Kasumi-1 (cell line): ENCODE measurements at regions not wholly inside any gene's neighbourhood (a gene's known extent, or its start where the extent isn't known, plus 50 kb on each side); places are given as distances from the start of the nearest gene placed in this dataset.

Experiments
- DNase-seq, 2 experiments: peaks; one replicate each; lab custom pipeline; 2025; lab: John Stamatoyannopoulos, UW

- no peak for DNase-seq
These were observed 233.0 kb upstream of the PRR20A start for GRCh38 chr13:56907766-56908165.

- no peak for DNase-seq
These were observed 230.7 kb upstream of the PRR20A start for GRCh38 chr13:56909896-56910600.

- no peak for DNase-seq
These were observed 222.8 kb upstream of the PRR20A start for GRCh38 chr13:56917966-56918365.

GRCh38 chr13:56923626-56924140 is 217.0 kb upstream of the PRR20A start:
- DNase-seq = no peak

GRCh38 chr13:56924401-56924800 is 216.3 kb upstream of the PRR20A start:
- no peak for DNase-seq

GRCh38 chr13:56932104-56932503 is 208.6 kb upstream of the PRR20A start:
- no peak for DNase-seq

- no peak for DNase-seq
These were observed 186.8 kb upstream of the PRR20A start for GRCh38 chr13:56953965-56954364.

GRCh38 chr13:56975647-56976046 is 165.1 kb upstream of the PRR20A start:
- DNase-seq = no peak

- DNase-seq = no peak
These were observed 159.9 kb upstream of the PRR20A start for GRCh38 chr13:56980856-56981255.

GRCh38 chr13:56986121-56986520 is 154.6 kb upstream of the PRR20A start:
- DNase-seq = no peak

GRCh38 chr13:56988543-56988942 is 152.2 kb upstream of the PRR20A start:
- DNase-seq = peak in 1 of 2 experiments; percentile 11

GRCh38 chr13:57003682-57004081 is 137.0 kb upstream of the PRR20A start:
- DNase-seq = no peak

- no peak for DNase-seq
These were observed 123.4 kb upstream of the PRR20A start for GRCh38 chr13:57017357-57017756.

GRCh38 chr13:57018915-57019314 is 121.8 kb upstream of the PRR20A start:
- DNase-seq = no peak

GRCh38 chr13:57030671-57031070 is 110.0 kb upstream of the PRR20A start:
- no peak for DNase-seq

- no peak for DNase-seq
These were observed 104.4 kb upstream of the PRR20A start for GRCh38 chr13:57036290-57036689.

- DNase-seq = no peak
These were observed 95.8 kb upstream of the PRR20A start for GRCh38 chr13:57044910-57045309.

GRCh38 chr13:57045826-57046546 is 94.7 kb upstream of the PRR20A start:
- DNase-seq = no peak

- DNase-seq = no peak
These were observed 84.0 kb upstream of the PRR20A start for GRCh38 chr13:57056601-57057180.

GRCh38 chr13:57063007-57063406 is 77.7 kb upstream of the PRR20A start:
- DNase-seq = no peak

- DNase-seq = no peak
These were observed 66.7 kb upstream of the PRR20A start for GRCh38 chr13:57073983-57074382.

- no peak for DNase-seq
These were observed 65.1 kb upstream of the PRR20A start for GRCh38 chr13:57075588-57075987.

- DNase-seq = no peak
These were observed 53.7 kb upstream of the PRR20A start for GRCh38 chr13:57087006-57087405.
